K562 (cell line): ENCODE measurements at regions not wholly inside any gene's neighbourhood (a gene's known extent, or its start where the extent isn't known, plus 50 kb on each side); places are given as distances from the start of the nearest gene placed in this dataset.

ENCODE experiments used
- ATAC-seq: fragments of 200-7000 bp; cut with Tn5 transposase; 3 replicates; pipeline ENCODE4 v1.9.1; 2020; ENCODE audit warnings: moderate library complexity
- BruUV-seq: library from RNA; stranded (reverse); fragments of 400-500 nt; replicated peaks from 2 replicates; lab custom pipeline; 2021; lab: Mats Ljungman, UMichigan
- CTCF ChIA-PET: fragments of 300-600 bp; formaldehyde crosslinking; extraction: SDS; loops from one replicate; lab custom pipeline; 2021; ENCODE audit warnings: low intra/inter-chr PET ratio; lab: Yijun Ruan, JAX
- POLR2A ChIA-PET: fragments of 300-600, 350-650 bp; sonication (Branson Sonifier 250); formaldehyde crosslinking; extraction: SDS; loops from one replicate; lab custom pipeline; 2021; ENCODE audit warnings: antibody characterized with exemption, inconsistent platforms; lab: Yijun Ruan, JAX
- DNase-seq, 4 experiments: peaks; one replicate each; pipeline versions ENCODE4 v3.0.0 to v3.0.0-alpha.2; 2011 to 2018; ENCODE audit warnings: low spot score in 3 of 4, mixed read lengths in 3 of 4; ENCODE audit errors: extremely low read depth in 1 of 4
- FAIRE-seq: peaks from 2 replicates; lab custom pipeline; 2011; peaks lifted over from hg19 to GRCh38; lab: Jason Lieb, UNC
- H2AFZ ChIP-seq: 2 replicates; pipeline ENCODE4 v1.6.0; 2011; ENCODE audit warnings: low read depth, low read length, control low read depth, inconsistent platforms
- H3K27ac ChIP-seq: fragments of 200-600 bp; 3 replicates; pipeline ENCODE4 v1.8.0; 2011; ENCODE audit warnings: low read depth, mild to moderate bottlenecking, control low read depth, inconsistent platforms, low read length, moderate library complexity, mixed read lengths; ENCODE audit errors: extremely low read depth
- H3K27me3 ChIP-seq, 2 experiments: fragments of 300-600 bp in 1 of 2; 2 replicates in 1 of 2; 3 replicates in 1 of 2; pipeline versions ENCODE4 v1.6.0 to v1.8.0; 2011; ENCODE audit warnings: inconsistent platforms in 2 of 2, low read length in 2 of 2, mild to moderate bottlenecking in 1 of 2, mixed read lengths in 1 of 2, moderate library complexity in 1 of 2; ENCODE audit not compliant: control insufficient read depth in 2 of 2, insufficient read depth in 2 of 2
- H3K36me3 ChIP-seq: fragments of 300-600 bp; 3 replicates; pipeline ENCODE4 v1.8.0; 2011; ENCODE audit warnings: mild to moderate bottlenecking, low read length, inconsistent platforms; ENCODE audit not compliant: control insufficient read depth, insufficient read depth
- H3K4me1 ChIP-seq, 2 experiments: fragments of 200-600 bp in 1 of 2; replicated peaks in 1 of 2; 2 replicates in 1 of 2; 3 replicates in 1 of 2; pipeline versions ENCODE4 v1.5.1 to v1.8.0; 2011; ENCODE audit warnings: inconsistent platforms in 2 of 2, low read length in 2 of 2, mild to moderate bottlenecking in 1 of 2, mixed read lengths in 1 of 2, moderate library complexity in 1 of 2; ENCODE audit not compliant: control insufficient read depth in 2 of 2, insufficient read depth in 2 of 2
- H3K4me2 ChIP-seq: 2 replicates; pipeline ENCODE4 v1.6.1; 2011; ENCODE audit warnings: low read length, control low read depth, inconsistent platforms, mixed read lengths; ENCODE audit not compliant: insufficient read depth
- H3K4me3 ChIP-seq: fragments of 200-600 bp; sonication (generic), shearing (Covaris generic); 2 replicates; pipeline ENCODE4 v1.5.1; 2016; ENCODE audit warnings: control low read depth, inconsistent platforms
- H3K79me2 ChIP-seq: fragments of 200-600 bp; 3 replicates; pipeline ENCODE4 v1.8.0; 2011; ENCODE audit warnings: low read length, inconsistent platforms; ENCODE audit not compliant: control insufficient read depth, insufficient read depth
- H3K9ac ChIP-seq, 2 experiments: 2 replicates each; pipeline versions ENCODE4 v1.6.0 to v1.6.1; 2011; ENCODE audit warnings: low read depth in 2 of 2, low read length in 2 of 2, control low read depth in 1 of 2, inconsistent platforms in 1 of 2, mild to moderate bottlenecking in 1 of 2, mixed read lengths in 1 of 2; ENCODE audit not compliant: insufficient read depth in 1 of 2
- H3K9me1 ChIP-seq: one replicate; pipeline ENCODE4 v1.6.0; 2011; ENCODE audit warnings: inconsistent platforms, mild to moderate bottlenecking, low read length, moderate library complexity; ENCODE audit not compliant: control insufficient read depth, insufficient read depth
- H3K9me3 ChIP-seq: replicated peaks from 2 replicates; pipeline ENCODE4 v1.5.1; 2011; ENCODE audit warnings: low read depth, low read length, inconsistent platforms; ENCODE audit not compliant: control insufficient read depth, insufficient read depth
- H4K20me1 ChIP-seq: replicated peaks from 2 replicates; pipeline ENCODE4 v1.6.1; 2011; ENCODE audit warnings: low read length, inconsistent platforms, mixed read lengths; ENCODE audit not compliant: control insufficient read depth, insufficient read depth
- ELK1 ChIP-seq: sonication (generic); formaldehyde crosslinking; IDR thresholded peaks from 2 replicates; pipeline ENCODE4 v1.8.1; 2022; ENCODE audit warnings: missing genetic modification reagents
- NFIC ChIP-seq: fragments of 450-650 bp; IDR thresholded peaks from 2 replicates; pipeline ENCODE4 v1.6.1; 2017; ENCODE audit warnings: mild to moderate bottlenecking, inconsistent platforms
- PHB2 ChIP-seq: fragments of 450-650 bp; IDR thresholded peaks from 2 replicates; pipeline ENCODE4 v1.6.1; 2017; ENCODE audit warnings: low read depth
- PTRF ChIP-seq: fragments of 450-650 bp; IDR thresholded peaks from 2 replicates; pipeline ENCODE4 v1.6.1; 2016; ENCODE audit warnings: mild to moderate bottlenecking, missing genetic modification characterization, missing compliant biosample characterization
- ZNF507 ChIP-seq: conservative IDR thresholded peaks from 2 replicates; pipeline ENCODE4 v1.6.1; 2017; ENCODE audit warnings: missing genetic modification characterization, missing compliant biosample characterization
- ZNF561 ChIP-seq: fragments of 450-650 bp; formaldehyde crosslinking; conservative IDR thresholded peaks from 2 replicates; pipeline ENCODE4 v1.4.0; 2020; ENCODE audit warnings: mild to moderate bottlenecking, moderate library complexity
- ZNF699 ChIP-seq: fragments of 250-450 bp; sonication (Bioruptor Pico); IDR thresholded peaks from 2 replicates; pipeline ENCODE4 v1.8.0; 2021; ENCODE audit warnings: mild to moderate bottlenecking, moderate library complexity; ENCODE audit not compliant: insufficient replicate concordance
- WGBS: fragments of 100-300 bp; shearing (Covaris generic); methylation state at CpG from one replicate; pipeline ENCODE4 v1.1.6; 2016; ENCODE audit warnings: low coverage, mixed read lengths; ENCODE audit not compliant: insufficient coverage; ENCODE audit errors: missing lambda C conversion rate; 5-methylcytosine and 5-hydroxymethylcytosine counted together
- in situ Hi-C: fragments of 300-500 bp; cut with MboI; formaldehyde crosslinking; loops from 4 replicates; pipeline ENCODE4 v1.15.0; 2018; ENCODE audit warnings: inconsistent platforms, mixed read lengths
- intact Hi-C: fragments of 100-400 bp; cut with micrococcal nuclease; formaldehyde crosslinking; loops from 2 replicates; pipeline ENCODE4 v1.14.2; 2022

- in situ Hi-C loops, result no loop called here
- FAIRE-seq, result no peak
- H3K4me1 ChIP-seq, result no peaks in the 10 kb centered on the region
Measured at GRCh38 chr3:28700728-28701127, 352.1 kb upstream of the AZI2 start.

GRCh38 chr3:28703843-28704242 is 355.2 kb upstream of the AZI2 start:
- no peak for ATAC-seq
- in situ Hi-C loops, result no loop called here
- TF ChIP-seq ZNF507 (tag) (no peak), ZNF699 (CRISPR knock-in tag) (no peak), PHB2 (no peak), ZNF561 (no peak), PTRF (tag) (no peak)

More at GRCh38 chr3:28700728-28701127, 352.1 kb upstream of the AZI2 start:
- Histone ChIP-seq H3K27me3 (no peaks in the 10 kb centered on the region), H4K20me1 (no peaks in the 10 kb centered on the region), H3K4me2 (no peak overlapping the region), H3K9me3 (peaks cover 6% of the 10 kb centered on the region; the same call in 1 of the 2 replicates), H2AFZ (no peak overlapping the region), H3K9ac (no peak overlapping the region), H3K36me3 (no peaks in the 10 kb centered on the region), H3K9me1 (no peaks in the 10 kb centered on the region), H3K4me3 (no peak overlapping the region), H3K79me2 (no peaks in the 10 kb centered on the region), H3K27ac (no peak overlapping the region)
- intact Hi-C loops, result no loop called here
- WGBS, result 4% methylated on average over 5 of the region's 5 CpGs
- POLR2A ChIA-PET, result no interaction called here
- no TSS peak for BruUV-seq
- TF ChIP-seq ELK1 (CRISPR knock-in tag) (no peak), NFIC (peak; percentile 37; the same call in 1 of the 2 replicates)
- DNase-seq (no peak), ATAC-seq (no peak)
- CTCF ChIA-PET, result no interaction called here

More at GRCh38 chr3:28703843-28704242, 355.2 kb upstream of the AZI2 start:
- Histone ChIP-seq H3K9me3 (peaks cover 4% of the 10 kb centered on the region; the same call in 1 of the 2 replicates), H3K9ac (no peak overlapping the region), H3K4me3 (no peak overlapping the region), H3K79me2 (no peaks in the 10 kb centered on the region), H3K4me1 (no peaks in the 10 kb centered on the region), H3K27me3 (no peaks in the 10 kb centered on the region), H3K4me2 (no peak overlapping the region), H2AFZ (no peak overlapping the region), H3K36me3 (no peaks in the 10 kb centered on the region), H4K20me1 (no peaks in the 10 kb centered on the region), H3K27ac (no peak overlapping the region), H3K9me1 (no peaks in the 10 kb centered on the region)
- POLR2A ChIA-PET, result no interaction called here
- intact Hi-C loops, result no loop called here
- no TSS peak for BruUV-seq
- no peak for DNase-seq
- CTCF ChIA-PET, result no interaction called here
- FAIRE-seq, result no peak
